IMR-90 (cell line): ENCODE measurements at regions not wholly inside any gene's neighbourhood (a gene's known extent, or its start where the extent isn't known, plus 50 kb on each side); places are given as distances from the start of the nearest gene placed in this dataset.

Experiments used
- ATAC-seq: fragments of 200-7000 bp; cut with Tn5 transposase; 2 replicates; pipeline ENCODE4 v1.9.1; 2020; ENCODE audit warnings: low read depth, mild to moderate bottlenecking, moderate library complexity
- BruUV-seq: library from RNA; stranded (reverse); fragments of 400-500 nt; replicated peaks from 2 replicates; lab custom pipeline; 2021; lab: Mats Ljungman, UMichigan
- CTCF ChIA-PET: fragments of 300-600 bp; formaldehyde crosslinking; extraction: SDS; loops from one replicate; lab custom pipeline; 2021; ENCODE audit warnings: antibody characterized with exemption; lab: Yijun Ruan, JAX
- POLR2A ChIA-PET: fragments of 300-600 bp; sonication (Branson Sonifier 250); formaldehyde crosslinking; loops from one replicate; lab custom pipeline; 2022; ENCODE audit warnings: antibody characterized with exemption; ENCODE audit not compliant: unreplicated experiment; lab: Charles Lee
- DNase-seq: peaks from one replicate; pipeline ENCODE4 v3.0.0; 2013
- H2AFZ ChIP-seq: replicated peaks from 2 replicates; pipeline ENCODE3; 2013; ENCODE audit warnings: low read length, mild to moderate bottlenecking; ENCODE audit not compliant: poor library complexity
- H2AK5ac ChIP-seq: 2 replicates; pipeline ENCODE4 v1.6.1; 2013; ENCODE audit warnings: low read depth, low read length, inconsistent platforms
- H2AK9ac ChIP-seq: replicated peaks from 2 replicates; pipeline ENCODE3; 2013; ENCODE audit warnings: mild to moderate bottlenecking, low read depth, low read length, moderate library complexity; ENCODE audit not compliant: poor library complexity
- H2BK120ac ChIP-seq: 2 replicates; pipeline ENCODE4 v1.6.1; 2013; ENCODE audit warnings: low read depth, low read length, inconsistent platforms
- H2BK15ac ChIP-seq: 3 replicates; pipeline ENCODE4 v1.6.1; 2013; ENCODE audit warnings: low read depth, low read length, inconsistent platforms
- H2BK20ac ChIP-seq: 2 replicates; pipeline ENCODE4 v1.6.1; 2013; ENCODE audit warnings: low read depth, mild to moderate bottlenecking, inconsistent platforms, low read length, moderate library complexity
- H2BK5ac ChIP-seq: 2 replicates; pipeline ENCODE4 v1.6.1; 2013; ENCODE audit warnings: mild to moderate bottlenecking, low read depth, low read length, inconsistent platforms; ENCODE audit not compliant: poor library complexity, severe bottlenecking
- H3K14ac ChIP-seq: replicated peaks from 2 replicates; pipeline ENCODE4 v1.6.1; 2013; ENCODE audit warnings: low read depth, low read length, inconsistent platforms
- H3K18ac ChIP-seq: 2 replicates; pipeline ENCODE4 v1.6.1; 2013; ENCODE audit warnings: low read depth, low read length, control low read depth
- H3K23ac ChIP-seq: 2 replicates; pipeline ENCODE4 v1.6.1; 2013; ENCODE audit warnings: low read depth, low read length, inconsistent platforms
- H3K27ac ChIP-seq: 2 replicates; pipeline ENCODE4 v1.5.1; 2013; ENCODE audit warnings: mild to moderate bottlenecking, control low read depth, low read length; ENCODE audit not compliant: insufficient read depth
- H3K27me3 ChIP-seq: 2 replicates; pipeline ENCODE4 v1.6.1; 2013; ENCODE audit warnings: low read length; ENCODE audit not compliant: control insufficient read depth, insufficient read depth
- H3K36me3 ChIP-seq: 2 replicates; pipeline ENCODE4 v1.6.1; 2013; ENCODE audit warnings: low read length, mixed read lengths; ENCODE audit not compliant: control insufficient read depth, insufficient read depth
- H3K4ac ChIP-seq: 2 replicates; pipeline ENCODE4 v1.6.1; 2013; ENCODE audit warnings: low read depth, low read length, inconsistent platforms
- H3K4me1 ChIP-seq: 2 replicates; pipeline ENCODE4 v1.6.1; 2013; ENCODE audit warnings: low read length, mixed read lengths; ENCODE audit not compliant: control insufficient read depth, insufficient read depth
- H3K4me2 ChIP-seq: 2 replicates; pipeline ENCODE4 v1.6.1; 2013; ENCODE audit warnings: low read depth, mild to moderate bottlenecking, control low read depth, low read length, moderate library complexity
- H3K4me3 ChIP-seq: 2 replicates; pipeline ENCODE4 v1.5.1; 2013; ENCODE audit warnings: low read depth, mild to moderate bottlenecking, control low read depth, low read length, moderate library complexity; ENCODE audit not compliant: insufficient read depth
- H3K56ac ChIP-seq: 2 replicates; pipeline ENCODE4 v1.6.1; 2013; ENCODE audit warnings: low read length, inconsistent platforms; ENCODE audit not compliant: insufficient read depth; ENCODE audit errors: extremely low read depth
- H3K79me1 ChIP-seq, 2 experiments: 2 replicates each; pipeline ENCODE4 v1.6.1; 2013; ENCODE audit warnings: low read length in 2 of 2, inconsistent platforms in 1 of 2, low read depth in 1 of 2
- H3K9ac ChIP-seq: 2 replicates; pipeline ENCODE4 v1.6.1; 2013; ENCODE audit warnings: low read depth, low read length, control low read depth
- H3K9me1 ChIP-seq: 2 replicates; pipeline ENCODE4 v1.6.1; 2013; ENCODE audit warnings: low read length, inconsistent platforms; ENCODE audit not compliant: insufficient read depth
- H3K9me3 ChIP-seq: 2 replicates; pipeline ENCODE4 v1.6.1; 2013; ENCODE audit warnings: low read length; ENCODE audit not compliant: control insufficient read depth, insufficient read depth
- H4K20me1 ChIP-seq: 2 replicates; pipeline ENCODE4 v1.6.1; 2013; ENCODE audit warnings: low read length, inconsistent platforms; ENCODE audit not compliant: insufficient read depth
- H4K5ac ChIP-seq: 2 replicates; pipeline ENCODE4 v1.6.1; 2013; ENCODE audit warnings: mild to moderate bottlenecking, low read depth, low read length, control low read depth
- H4K8ac ChIP-seq, 2 experiments: 2 replicates each; pipeline ENCODE4 v1.6.1; 2013; ENCODE audit warnings: low read depth in 2 of 2, low read length in 2 of 2, control low read depth in 1 of 2, inconsistent platforms in 1 of 2
- H4K91ac ChIP-seq: 2 replicates; pipeline ENCODE4 v1.6.1; 2013; ENCODE audit warnings: low read depth, low read length, inconsistent platforms; ENCODE audit not compliant: insufficient read depth
- BHLHE40 ChIP-seq: fragments of 150-350 bp; IDR thresholded peaks from 2 replicates; pipeline ENCODE4 v1.6.1; 2016; ENCODE audit warnings: mild to moderate bottlenecking, low read depth, low read length
- CEBPB ChIP-seq: IDR thresholded peaks from 2 replicates; pipeline ENCODE4 v1.6.1; 2012; ENCODE audit warnings: low read depth, low read length, improper control_type of control experiment
- CTCF ChIP-seq: conservative IDR thresholded peaks from 2 replicates; pipeline ENCODE4 v1.5.1; 2012; ENCODE audit warnings: mild to moderate bottlenecking, low read depth, low read length, improper control_type of control experiment
- ELK1 ChIP-seq: fragments of 150-350 bp; IDR thresholded peaks from 2 replicates; pipeline ENCODE4 v1.6.1; 2016; ENCODE audit warnings: low read depth, mild to moderate bottlenecking, low read length, moderate library complexity, borderline replicate concordance
- FOS ChIP-seq: fragments of 150-350 bp; IDR thresholded peaks from 2 replicates; pipeline ENCODE4 v1.6.1; 2016; ENCODE audit warnings: low read depth, low read length
- MAFK ChIP-seq: IDR thresholded peaks from 2 replicates; pipeline ENCODE4 v1.6.1; 2012; ENCODE audit warnings: low read depth, low read length, improper control_type of control experiment
- MAZ ChIP-seq: IDR thresholded peaks from 2 replicates; pipeline ENCODE4 v1.6.1; 2012; ENCODE audit warnings: low read depth, mild to moderate bottlenecking, low read length, improper control_type of control experiment, moderate library complexity, borderline replicate concordance
- MXI1 ChIP-seq: IDR thresholded peaks from 2 replicates; pipeline ENCODE4 v1.6.1; 2012; ENCODE audit warnings: low read depth, mild to moderate bottlenecking, low read length, moderate library complexity, borderline replicate concordance
- POLR2A ChIP-seq: IDR thresholded peaks from 2 replicates; pipeline ENCODE4 v1.6.1; 2012; ENCODE audit warnings: mild to moderate bottlenecking, low read depth, low read length
- RAD21 ChIP-seq: IDR thresholded peaks from 2 replicates; pipeline ENCODE4 v1.6.1; 2012; ENCODE audit warnings: low read length, improper control_type of control experiment
- RCOR1 ChIP-seq: IDR thresholded peaks from 2 replicates; pipeline ENCODE4 v1.6.1; 2012; ENCODE audit warnings: mild to moderate bottlenecking, low read length, improper control_type of control experiment; ENCODE audit not compliant: insufficient replicate concordance
- RFX5 ChIP-seq: IDR thresholded peaks from 2 replicates; pipeline ENCODE4 v1.8.0; 2012; ENCODE audit warnings: low read depth, mild to moderate bottlenecking, low read length, moderate library complexity
- SMC3 ChIP-seq: fragments of 150-350 bp; IDR thresholded peaks from 2 replicates; pipeline ENCODE4 v1.6.1; 2016; ENCODE audit warnings: low read depth, mild to moderate bottlenecking, antibody characterized with exemption, low read length, moderate library complexity
- WGBS, 2 experiments: methylation state at CpG; one replicate each; pipeline versions ENCODE4 v1.1.5 to v1.1.7; 2013; ENCODE audit warnings: missing lambda C conversion rate in 2 of 2; ENCODE audit not compliant: insufficient read length in 1 of 2; ENCODE audit errors: extremely low coverage in 2 of 2; 5-methylcytosine and 5-hydroxymethylcytosine counted together
- dilution Hi-C: fragments of 300-500 bp; cut with HindIII; formaldehyde crosslinking; loops from one replicate; pipeline ENCODE4 v1.14.3; 2018; ENCODE audit warnings: low sequenced_read_pairs; ENCODE audit not compliant: unreplicated experiment
- in situ Hi-C: fragments of 300-500 bp; cut with MboI; formaldehyde crosslinking; loops from 3 replicates; pipeline ENCODE4 v1.14.3; 2019; ENCODE audit warnings: low sequenced_read_pairs, inconsistent platforms, mixed read lengths
- intact Hi-C: fragments of 100-400 bp; cut with micrococcal nuclease; formaldehyde crosslinking; loops from 2 replicates; pipeline ENCODE4 v1.10.0; 2022
- TF ChIP-seq, protein P1 (sequence below): fragments of 150-350 bp; IDR thresholded peaks from 2 replicates; pipeline ENCODE4 v1.6.1; 2017; ENCODE audit warnings: mild to moderate bottlenecking, antibody characterized with exemption, low read length, low read depth

DNA sequence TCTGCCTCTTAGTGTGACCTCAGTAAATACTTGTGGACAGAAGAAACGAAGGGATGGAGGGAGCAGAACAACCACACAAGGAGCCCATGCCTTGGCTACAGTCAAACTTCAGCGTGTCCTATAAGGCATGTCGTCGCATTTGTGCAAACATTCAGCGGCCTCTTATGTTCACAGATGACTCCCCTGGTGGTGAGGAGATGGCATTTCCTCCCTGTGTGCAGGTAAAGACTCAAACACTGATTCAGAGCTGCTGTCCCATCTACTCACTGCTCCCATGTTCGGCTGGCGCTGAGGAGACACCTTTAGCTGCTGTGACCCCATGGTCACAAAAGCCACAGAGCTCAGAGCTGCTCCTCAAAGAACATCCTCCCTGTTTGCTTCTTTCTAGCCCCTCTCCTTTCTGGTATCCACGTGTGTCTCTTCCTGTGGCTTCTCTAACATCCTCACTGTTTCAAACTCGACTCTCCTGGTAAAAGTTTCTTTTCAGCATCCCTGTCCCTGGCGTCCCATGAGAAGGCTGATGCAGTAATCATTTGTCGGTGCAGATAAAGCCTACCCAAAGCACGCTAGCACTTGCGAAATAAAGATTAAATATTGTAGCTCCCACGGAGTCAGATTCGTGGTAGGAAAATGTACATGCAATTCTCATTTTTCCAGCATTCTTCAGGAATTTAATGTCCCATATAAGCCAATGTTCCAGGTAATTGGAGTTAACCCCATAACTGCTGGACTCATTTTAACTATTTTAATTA, 124.9 kb upstream of the NEBL start:
- no peak for ATAC-seq
- WGBS, 2 experiments, result 53% methylated on average over 7 of the region's 15 CpGs; no CpG with 5 or more reads in 1 of the 2 experiments
- no peak overlapping the region for H2AK9ac ChIP-seq
- H3K27me3 ChIP-seq, result no peaks in the 10 kb centered on the region
- H3K4me3 ChIP-seq, result no peak overlapping the region
- TF ChIP-seq RCOR1 (no peak), FOS (no peak), MAZ (no peak), MXI1 (no peak), SMC3 (no peak), BHLHE40 (no peak), CEBPB (no peak), CTCF (no peak), RFX5 (no peak), RAD21 (no peak), POLR2A (no peak), ELK1 (no peak), MAFK (no peak)
- TF ChIP-seq, protein P1, sequence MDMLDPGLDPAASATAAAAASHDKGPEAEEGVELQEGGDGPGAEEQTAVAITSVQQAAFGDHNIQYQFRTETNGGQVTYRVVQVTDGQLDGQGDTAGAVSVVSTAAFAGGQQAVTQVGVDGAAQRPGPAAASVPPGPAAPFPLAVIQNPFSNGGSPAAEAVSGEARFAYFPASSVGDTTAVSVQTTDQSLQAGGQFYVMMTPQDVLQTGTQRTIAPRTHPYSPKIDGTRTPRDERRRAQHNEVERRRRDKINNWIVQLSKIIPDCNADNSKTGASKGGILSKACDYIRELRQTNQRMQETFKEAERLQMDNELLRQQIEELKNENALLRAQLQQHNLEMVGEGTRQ, result no peak
- H2AK5ac ChIP-seq, result no peak overlapping the region
- no TSS peak for BruUV-seq
- in situ Hi-C loops (no loop called here), intact Hi-C loops (no loop called here), dilution Hi-C loops (no loop called here)
- no peaks in the 10 kb centered on the region for H3K9me1 ChIP-seq
- no peaks in the 10 kb centered on the region for H3K4me1 ChIP-seq
- no peak overlapping the region for H3K18ac ChIP-seq
- no peak overlapping the region for H2AFZ ChIP-seq
- no peak overlapping the region for H3K9ac ChIP-seq
- no peak overlapping the region for H3K14ac ChIP-seq
- H3K79me1 ChIP-seq, result no peaks in the 10 kb centered on the region
- CTCF ChIA-PET, result no interaction called here
- H2BK15ac ChIP-seq, result no peak overlapping the region
- POLR2A ChIA-PET, result no interaction called here
- H3K4me2 ChIP-seq, result no peak overlapping the region
- no peak for DNase-seq
- H2BK5ac ChIP-seq, result no peak overlapping the region
- no peak overlapping the region for H2BK120ac ChIP-seq
- H3K9me3 ChIP-seq, result peaks cover 7% of the 10 kb centered on the region
- H2BK20ac ChIP-seq, result no peak overlapping the region
- H3K27ac ChIP-seq, result no peak overlapping the region
- no peak overlapping the region for H3K56ac ChIP-seq
- H4K20me1 ChIP-seq, result no peaks in the 10 kb centered on the region
- H3K23ac ChIP-seq, result no peak overlapping the region
- H4K91ac ChIP-seq, result no peak overlapping the region
- H4K5ac ChIP-seq, result no peak overlapping the region
- H3K4ac ChIP-seq, result no peak overlapping the region
- no peaks in the 10 kb centered on the region for H3K36me3 ChIP-seq
- H4K8ac ChIP-seq, result no peak overlapping the region
